K562 (cell line): ENCODE measurements at regions not wholly inside any gene's neighbourhood (a gene's known extent, or its start where the extent isn't known, plus 50 kb on each side); places are given as distances from the start of the nearest gene placed in this dataset.

Experiments used
- ATAC-seq: fragments of 200-7000 bp; cut with Tn5 transposase; 3 replicates; pipeline ENCODE4 v1.9.1; 2020; ENCODE audit warnings: moderate library complexity
- BruUV-seq: library from RNA; stranded (reverse); fragments of 400-500 nt; replicated peaks from 2 replicates; lab custom pipeline; 2021; lab: Mats Ljungman, UMichigan
- CTCF ChIA-PET: fragments of 300-600 bp; formaldehyde crosslinking; extraction: SDS; loops from one replicate; lab custom pipeline; 2021; ENCODE audit warnings: low intra/inter-chr PET ratio; lab: Yijun Ruan, JAX
- POLR2A ChIA-PET: fragments of 300-600, 350-650 bp; sonication (Branson Sonifier 250); formaldehyde crosslinking; extraction: SDS; loops from one replicate; lab custom pipeline; 2021; ENCODE audit warnings: antibody characterized with exemption, inconsistent platforms; lab: Yijun Ruan, JAX
- DNase-seq, 4 experiments: peaks; one replicate each; pipeline versions ENCODE4 v3.0.0 to v3.0.0-alpha.2; 2011 to 2018; ENCODE audit warnings: low spot score in 3 of 4, mixed read lengths in 3 of 4; ENCODE audit errors: extremely low read depth in 1 of 4
- FAIRE-seq: peaks from 2 replicates; lab custom pipeline; 2011; peaks lifted over from hg19 to GRCh38; lab: Jason Lieb, UNC
- H2AFZ ChIP-seq: 2 replicates; pipeline ENCODE4 v1.6.0; 2011; ENCODE audit warnings: low read depth, low read length, control low read depth, inconsistent platforms
- H3K27ac ChIP-seq: fragments of 200-600 bp; 3 replicates; pipeline ENCODE4 v1.8.0; 2011; ENCODE audit warnings: low read depth, mild to moderate bottlenecking, control low read depth, inconsistent platforms, low read length, moderate library complexity, mixed read lengths; ENCODE audit errors: extremely low read depth
- H3K27me3 ChIP-seq, 2 experiments: fragments of 300-600 bp in 1 of 2; 2 replicates in 1 of 2; 3 replicates in 1 of 2; pipeline versions ENCODE4 v1.6.0 to v1.8.0; 2011; ENCODE audit warnings: inconsistent platforms in 2 of 2, low read length in 2 of 2, mild to moderate bottlenecking in 1 of 2, mixed read lengths in 1 of 2, moderate library complexity in 1 of 2; ENCODE audit not compliant: control insufficient read depth in 2 of 2, insufficient read depth in 2 of 2
- H3K36me3 ChIP-seq: fragments of 300-600 bp; 3 replicates; pipeline ENCODE4 v1.8.0; 2011; ENCODE audit warnings: mild to moderate bottlenecking, low read length, inconsistent platforms; ENCODE audit not compliant: control insufficient read depth, insufficient read depth
- H3K4me1 ChIP-seq, 2 experiments: fragments of 200-600 bp in 1 of 2; replicated peaks in 1 of 2; 2 replicates in 1 of 2; 3 replicates in 1 of 2; pipeline versions ENCODE4 v1.5.1 to v1.8.0; 2011; ENCODE audit warnings: inconsistent platforms in 2 of 2, low read length in 2 of 2, mild to moderate bottlenecking in 1 of 2, mixed read lengths in 1 of 2, moderate library complexity in 1 of 2; ENCODE audit not compliant: control insufficient read depth in 2 of 2, insufficient read depth in 2 of 2
- H3K4me2 ChIP-seq: 2 replicates; pipeline ENCODE4 v1.6.1; 2011; ENCODE audit warnings: low read length, control low read depth, inconsistent platforms, mixed read lengths; ENCODE audit not compliant: insufficient read depth
- H3K4me3 ChIP-seq: fragments of 200-600 bp; sonication (generic), shearing (Covaris generic); 2 replicates; pipeline ENCODE4 v1.5.1; 2016; ENCODE audit warnings: control low read depth, inconsistent platforms
- H3K79me2 ChIP-seq: fragments of 200-600 bp; 3 replicates; pipeline ENCODE4 v1.8.0; 2011; ENCODE audit warnings: low read length, inconsistent platforms; ENCODE audit not compliant: control insufficient read depth, insufficient read depth
- H3K9ac ChIP-seq, 2 experiments: 2 replicates each; pipeline versions ENCODE4 v1.6.0 to v1.6.1; 2011; ENCODE audit warnings: low read depth in 2 of 2, low read length in 2 of 2, control low read depth in 1 of 2, inconsistent platforms in 1 of 2, mild to moderate bottlenecking in 1 of 2, mixed read lengths in 1 of 2; ENCODE audit not compliant: insufficient read depth in 1 of 2
- H3K9me1 ChIP-seq: one replicate; pipeline ENCODE4 v1.6.0; 2011; ENCODE audit warnings: inconsistent platforms, mild to moderate bottlenecking, low read length, moderate library complexity; ENCODE audit not compliant: control insufficient read depth, insufficient read depth
- H3K9me3 ChIP-seq: replicated peaks from 2 replicates; pipeline ENCODE4 v1.5.1; 2011; ENCODE audit warnings: low read depth, low read length, inconsistent platforms; ENCODE audit not compliant: control insufficient read depth, insufficient read depth
- H4K20me1 ChIP-seq: replicated peaks from 2 replicates; pipeline ENCODE4 v1.6.1; 2011; ENCODE audit warnings: low read length, inconsistent platforms, mixed read lengths; ENCODE audit not compliant: control insufficient read depth, insufficient read depth
- ASH1L ChIP-seq: fragments of 450-650 bp; IDR thresholded peaks from 2 replicates; pipeline ENCODE4 v1.6.1; 2018; ENCODE audit warnings: borderline replicate concordance, mild to moderate bottlenecking, low read depth; ENCODE audit not compliant: partially characterized antibody
- MCM2 ChIP-seq: fragments of 450-650 bp; IDR thresholded peaks from 2 replicates; pipeline ENCODE4 v1.6.1; 2017; ENCODE audit warnings: low read depth, mild to moderate bottlenecking
- NFE2 ChIP-seq: IDR thresholded peaks from 2 replicates; pipeline ENCODE4 v1.6.1; 2014; ENCODE audit warnings: antibody characterized with exemption, low read depth
- SIN3B ChIP-seq: fragments of 450-650 bp; IDR thresholded peaks from 2 replicates; pipeline ENCODE4 v1.6.1; 2017; ENCODE audit warnings: low read depth, mild to moderate bottlenecking, moderate library complexity
- WGBS: fragments of 100-300 bp; shearing (Covaris generic); methylation state at CpG from one replicate; pipeline ENCODE4 v1.1.6; 2016; ENCODE audit warnings: low coverage, mixed read lengths; ENCODE audit not compliant: insufficient coverage; ENCODE audit errors: missing lambda C conversion rate; 5-methylcytosine and 5-hydroxymethylcytosine counted together
- in situ Hi-C: fragments of 300-500 bp; cut with MboI; formaldehyde crosslinking; loops from 4 replicates; pipeline ENCODE4 v1.15.0; 2018; ENCODE audit warnings: inconsistent platforms, mixed read lengths
- intact Hi-C: fragments of 100-400 bp; cut with micrococcal nuclease; formaldehyde crosslinking; loops from 2 replicates; pipeline ENCODE4 v1.14.2; 2022

DNA sequence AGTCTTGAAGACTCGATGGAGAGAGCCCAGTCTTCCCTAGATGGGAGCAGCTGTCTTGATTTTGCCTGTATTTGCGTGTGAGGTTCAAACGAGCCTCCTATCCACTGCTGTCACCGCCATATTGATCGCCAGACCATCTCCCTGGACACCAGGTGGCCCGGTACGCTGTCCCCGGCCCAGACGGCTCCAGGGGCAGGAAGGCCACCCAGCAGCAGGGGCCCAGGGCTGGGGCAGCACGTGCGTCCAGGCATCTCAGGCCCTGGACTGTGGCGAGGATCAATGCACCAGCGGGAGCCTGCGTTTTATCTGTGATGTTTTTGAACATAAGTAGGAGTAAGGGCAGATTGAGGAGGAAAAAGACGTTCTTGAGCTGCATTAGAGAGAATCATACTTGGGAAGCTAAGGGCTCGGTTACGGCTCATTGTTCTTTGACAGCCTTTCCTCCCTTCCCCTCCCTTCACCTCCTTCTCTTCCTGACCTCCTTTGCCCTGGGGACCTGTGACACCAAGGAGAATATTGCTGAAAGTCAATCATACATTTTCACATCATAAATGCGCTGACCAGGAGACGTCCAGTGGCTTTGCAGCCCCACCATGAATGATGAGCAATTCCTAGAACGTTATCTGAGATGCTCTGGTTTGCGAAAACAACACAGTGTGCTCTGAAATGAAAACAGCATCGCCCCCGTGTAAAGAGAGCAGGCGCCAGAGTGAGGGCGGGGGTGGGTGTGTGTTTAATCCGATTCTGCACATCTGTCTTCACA, 711.2 kb upstream of the SALL3 start:
- Histone ChIP-seq H3K9ac (no peak overlapping the region), H3K36me3 (no peaks in the 10 kb centered on the region), H3K27ac (no peak overlapping the region), H3K4me2 (no peak overlapping the region), H3K4me1 (no peaks in the 10 kb centered on the region), H3K27me3 (no peaks in the 10 kb centered on the region; a peak in 1 of 5 replicates), H3K4me3 (no peak overlapping the region), H2AFZ (no peak overlapping the region), H3K79me2 (no peaks in the 10 kb centered on the region), H4K20me1 (no peaks in the 10 kb centered on the region), H3K9me3 (no peaks in the 10 kb centered on the region), H3K9me1 (no peaks in the 10 kb centered on the region)
- intact Hi-C loops (no loop called here), in situ Hi-C loops (no loop called here)
- no peak for TF ChIP-seq SIN3B
- WGBS = under 1% methylated on average over 15 of the region's 26 CpGs
- DNase-seq (no peak), FAIRE-seq (no peak), ATAC-seq (no peak)
- ChIA-PET CTCF (no interaction called here), POLR2A (no interaction called here)
- no TSS peak for BruUV-seq

DNA sequence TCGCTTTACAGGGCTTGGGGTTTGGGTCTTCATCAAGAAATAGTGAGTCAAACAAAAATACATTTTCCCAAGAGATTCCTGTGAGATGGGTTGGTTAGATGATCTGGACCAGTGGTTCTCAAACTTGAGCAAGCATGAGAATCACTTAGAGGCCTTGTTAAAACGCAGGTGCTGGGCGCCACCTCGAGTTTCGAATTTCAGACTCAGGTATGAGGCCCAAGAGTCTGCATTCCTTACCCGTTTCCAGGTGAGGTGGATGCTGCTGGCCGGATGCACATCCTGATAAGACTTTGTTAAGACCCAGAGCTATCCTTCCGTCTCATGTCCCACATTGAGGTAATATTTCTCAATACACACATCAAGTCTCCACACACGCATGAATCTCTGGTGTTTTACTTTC, 707.8 kb upstream of the SALL3 start:
- WGBS = 1% methylated on average over 9 of the region's 9 CpGs
- H3K4me2 ChIP-seq = no peak overlapping the region
- no peaks in the 10 kb centered on the region for H3K79me2 ChIP-seq
- DNase-seq = no peak
- no peaks in the 10 kb centered on the region for H3K36me3 ChIP-seq
- ChIA-PET CTCF (no interaction called here), POLR2A (no interaction called here)
- no peaks in the 10 kb centered on the region for H3K9me1 ChIP-seq
- H3K9me3 ChIP-seq = no peaks in the 10 kb centered on the region
- no peaks in the 10 kb centered on the region; a peak in 1 of 5 replicates for H3K27me3 ChIP-seq
- in situ Hi-C loops (no loop called here), intact Hi-C loops (no loop called here)
- no peak overlapping the region for H2AFZ ChIP-seq
- H3K9ac ChIP-seq = no peak overlapping the region
- no peak for ATAC-seq
- no peaks in the 10 kb centered on the region for H4K20me1 ChIP-seq
- no peak overlapping the region for H3K27ac ChIP-seq
- no peak for FAIRE-seq
- TF ChIP-seq NFE2 (no peak), ASH1L (no peak), MCM2 (no peak)
- no peak overlapping the region for H3K4me3 ChIP-seq
- no peaks in the 10 kb centered on the region for H3K4me1 ChIP-seq
- BruUV-seq = no TSS peak
